Lower lobe of right lung (tissue), 2 donors: ENCODE measurements at regions not wholly inside any gene's neighbourhood (a gene's known extent, or its start where the extent isn't known, plus 50 kb on each side); places are given as distances from the start of the nearest gene placed in this dataset.

Experiments used
- ATAC-seq, 2 donors: fragments of 200-7000 bp; cut with Tn5 transposase; one replicate each; pipeline ENCODE4 v1.9.1; 2020 to 2022; ENCODE audit warnings: mild to moderate bottlenecking in 2 of 2, moderate library complexity in 2 of 2
- DNase-seq: peaks from one replicate; pipeline ENCODE4 v3.0.0-alpha.2; 2020
- H3K27ac ChIP-seq: fragments of 200-600 bp; one replicate; pipeline ENCODE4 v1.8.0; 2022
- H3K27me3 ChIP-seq: fragments of 200-600 bp; one replicate; pipeline ENCODE4 v1.8.0; 2022; ENCODE audit warnings: low read depth
- H3K36me3 ChIP-seq: fragments of 200-600 bp; one replicate; pipeline ENCODE4 v1.8.0; 2022; ENCODE audit warnings: mild to moderate bottlenecking
- H3K4me1 ChIP-seq: fragments of 200-600 bp; one replicate; pipeline ENCODE4 v1.8.0; 2022
- H3K4me3 ChIP-seq: fragments of 200-600 bp; one replicate; pipeline ENCODE4 v1.8.0; 2022; ENCODE audit warnings: mild to moderate bottlenecking
- H3K9me3 ChIP-seq: fragments of 200-600 bp; one replicate; pipeline ENCODE4 v1.8.0; 2022
- CTCF ChIP-seq: fragments of 200-600 bp; IDR thresholded peaks from one replicate; pipeline ENCODE4 v1.8.0; 2022; ENCODE audit warnings: antibody characterized with exemption, mild to moderate bottlenecking
- intact Hi-C: fragments of 100-400 bp; cut with DNase I; formaldehyde crosslinking; loops from one replicate; pipeline ENCODE4 v1.11.0; 2022
- donor health status: DM: no; HTN: yes; CAD: no; lungs with severe emphysema.

DNA sequence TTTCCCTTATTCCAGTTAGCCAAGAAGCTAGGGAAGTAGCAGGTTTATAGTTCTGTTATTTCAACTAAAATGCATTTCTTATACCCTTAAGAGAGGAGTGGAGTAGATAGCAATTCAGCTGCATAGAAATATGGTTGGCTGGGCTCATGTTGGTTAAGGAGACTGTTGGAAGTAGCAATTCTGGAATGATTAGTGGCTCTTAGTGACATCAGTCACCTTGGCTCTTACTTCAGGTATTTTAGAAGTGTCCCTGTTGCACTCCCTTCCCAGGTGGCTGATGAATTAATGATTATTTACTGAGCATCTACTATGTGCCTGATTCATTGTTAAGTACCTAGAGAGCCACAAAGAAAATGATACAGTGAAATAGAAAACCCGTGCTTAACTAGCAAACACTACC is 128.1 kb downstream of the MGST1 start:
- no peak for TF ChIP-seq CTCF
- Histone ChIP-seq H3K27me3 (no peaks in the 10 kb centered on the region), H3K4me3 (no peak overlapping the region), H3K9me3 (no peaks in the 10 kb centered on the region), H3K36me3 (no peaks in the 10 kb centered on the region), H3K4me1 (peaks cover 5% of the 10 kb centered on the region), H3K27ac (no peak overlapping the region)
- DNase-seq, result no peak
- intact Hi-C loops, result no loop called here
- peak; percentile 73 to 78 for ATAC-seq

GRCh38 chr12:16482726-16483125 is 123.2 kb downstream of the LMO3 start:
- ATAC-seq (no peak), DNase-seq (no peak)
- Histone ChIP-seq H3K4me1 (no peaks in the 10 kb centered on the region), H3K27me3 (no peaks in the 10 kb centered on the region), H3K36me3 (no peaks in the 10 kb centered on the region), H3K27ac (no peak overlapping the region), H3K4me3 (no peak overlapping the region), H3K9me3 (peaks cover 10% of the 10 kb centered on the region)
- no peak for TF ChIP-seq CTCF
- intact Hi-C loops, result no loop called here

GRCh38 chr12:16492240-16492639 is 113.7 kb downstream of the LMO3 start:
- DNase-seq (no peak), ATAC-seq (no peak)
- no peak for TF ChIP-seq CTCF
- H3K36me3 ChIP-seq, result no peaks in the 10 kb centered on the region
- H3K4me3 ChIP-seq, result no peak overlapping the region
- H3K4me1 ChIP-seq, result no peaks in the 10 kb centered on the region
- no peak overlapping the region for H3K27ac ChIP-seq
- intact Hi-C loops, result no loop called here
- no peaks in the 10 kb centered on the region for H3K9me3 ChIP-seq
- H3K27me3 ChIP-seq, result no peaks in the 10 kb centered on the region

DNA sequence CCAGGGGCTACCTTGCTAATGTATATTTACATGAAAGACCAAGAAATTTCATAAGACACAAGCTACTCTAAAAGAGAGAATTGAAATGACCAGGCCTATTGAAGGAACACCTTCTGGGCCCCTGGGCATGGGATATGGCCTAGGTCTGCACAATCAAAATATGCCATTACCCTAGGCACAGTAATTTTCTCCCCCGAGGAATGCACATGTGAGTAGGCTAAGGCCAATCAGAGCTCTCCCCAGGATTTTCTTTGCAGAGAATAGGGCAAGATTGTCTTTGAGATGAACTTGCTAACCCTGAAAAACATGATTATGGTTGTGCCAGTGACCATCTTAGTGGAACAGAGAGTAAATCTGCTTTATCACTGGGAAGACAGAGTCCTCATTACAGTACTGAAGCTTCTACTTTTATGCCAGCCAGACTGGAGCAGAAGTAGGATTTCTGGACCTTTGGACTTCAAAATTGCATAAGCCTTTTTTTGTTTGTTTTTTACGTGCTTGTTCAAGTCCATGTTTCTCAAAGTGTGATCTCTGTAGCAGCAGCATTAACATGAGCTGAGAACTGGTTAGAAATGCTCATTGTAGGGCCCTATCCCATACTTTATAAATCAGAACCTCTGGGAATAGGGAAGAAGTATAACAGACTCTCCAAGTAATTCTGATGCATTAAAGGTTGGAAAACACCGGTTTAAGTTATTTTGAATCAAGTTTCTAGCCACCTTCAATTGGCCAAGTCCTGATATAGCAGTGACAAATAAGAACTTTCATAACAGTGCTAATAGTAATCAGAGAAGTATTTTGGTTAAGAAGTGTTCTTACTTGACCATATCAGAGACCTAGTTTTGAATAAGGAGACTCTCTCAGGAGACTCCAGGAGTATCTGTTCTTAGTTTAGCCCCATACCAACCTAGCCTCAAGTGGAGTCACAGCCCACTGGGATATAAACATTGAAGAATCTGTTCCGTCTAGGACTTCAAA is 112.9 kb downstream of the LMO3 start:
- H3K4me3 ChIP-seq, result no peak overlapping the region
- no peaks in the 10 kb centered on the region for H3K36me3 ChIP-seq
- no peaks in the 10 kb centered on the region for H3K4me1 ChIP-seq
- DNase-seq (no peak), ATAC-seq (no peak)
- no peak overlapping the region for H3K27ac ChIP-seq
- no peaks in the 10 kb centered on the region for H3K27me3 ChIP-seq
- no peaks in the 10 kb centered on the region for H3K9me3 ChIP-seq
- intact Hi-C loops, result no loop called here
- TF ChIP-seq CTCF, result no peak

- DNase-seq, result no peak
- intact Hi-C loops, result no loop called here
- ATAC-seq, result no peak
Measured at GRCh38 chr12:16495196-16495595, 110.8 kb downstream of the LMO3 start.

More at GRCh38 chr12:16495196-16495595, 110.8 kb downstream of the LMO3 start:
- no peak overlapping the region for H3K27ac ChIP-seq
- no peak for TF ChIP-seq CTCF
- no peaks in the 10 kb centered on the region for H3K36me3 ChIP-seq
- no peaks in the 10 kb centered on the region for H3K4me1 ChIP-seq
- H3K9me3 ChIP-seq, result no peaks in the 10 kb centered on the region
- H3K27me3 ChIP-seq, result no peaks in the 10 kb centered on the region
- H3K4me3 ChIP-seq, result no peak overlapping the region
